H9 (cell line): ENCODE measurements at regions not wholly inside any gene's neighbourhood (a gene's known extent, or its start where the extent isn't known, plus 50 kb on each side); places are given as distances from the start of the nearest gene placed in this dataset.

Source experiments
- DNase-seq: peaks from one replicate; pipeline ENCODE4 v3.0.0-alpha.2; 2017
- H2AFZ ChIP-seq: one replicate; pipeline ENCODE4 v1.6.1; 2013; ENCODE audit warnings: mild to moderate bottlenecking, low read length, control low read depth, moderate library complexity
- H2AK5ac ChIP-seq: 2 replicates; pipeline ENCODE4 v1.6.1; 2013; ENCODE audit warnings: low read length, control low read depth, mixed read lengths; ENCODE audit not compliant: insufficient read length
- H2BK120ac ChIP-seq: one replicate; pipeline ENCODE4 v1.6.1; 2013; ENCODE audit warnings: low read depth, mild to moderate bottlenecking, low read length, control low read depth, inconsistent platforms; ENCODE audit not compliant: poor library complexity, severe bottlenecking
- H2BK12ac ChIP-seq: 2 replicates; pipeline ENCODE4 v1.6.1; 2013; ENCODE audit warnings: low read length, control low read depth, mixed read lengths, low read depth; ENCODE audit not compliant: insufficient read length
- H2BK15ac ChIP-seq: 2 replicates; pipeline ENCODE4 v1.6.1; 2013; ENCODE audit warnings: low read depth, low read length, control low read depth
- H2BK20ac ChIP-seq: one replicate; pipeline ENCODE4 v1.6.1; 2013; ENCODE audit warnings: low read depth, mild to moderate bottlenecking, low read length, control low read depth, inconsistent platforms; ENCODE audit not compliant: poor library complexity, severe bottlenecking
- H2BK5ac ChIP-seq: 2 replicates; pipeline ENCODE4 v1.6.1; 2013; ENCODE audit warnings: low read length, control low read depth, mixed read lengths; ENCODE audit not compliant: insufficient read length
- H3K14ac ChIP-seq: 2 replicates; pipeline ENCODE4 v1.6.1; 2013; ENCODE audit warnings: low read length, control low read depth; ENCODE audit not compliant: insufficient read depth
- H3K18ac ChIP-seq: 2 replicates; pipeline ENCODE4 v1.6.1; 2013; ENCODE audit warnings: low read depth, mild to moderate bottlenecking, mixed read lengths, low read length, control low read depth; ENCODE audit not compliant: insufficient read length
- H3K23ac ChIP-seq: 2 replicates; pipeline ENCODE4 v1.6.1; 2013; ENCODE audit warnings: low read length, control low read depth, mixed read lengths, low read depth; ENCODE audit not compliant: insufficient read length
- H3K23me2 ChIP-seq: 2 replicates; pipeline ENCODE4 v1.6.1; 2013; ENCODE audit warnings: low read depth, mild to moderate bottlenecking, mixed read lengths, low read length, control low read depth; ENCODE audit not compliant: insufficient read length, poor library complexity, severe bottlenecking
- H3K27ac ChIP-seq: 2 replicates; pipeline ENCODE4 v1.5.1; 2013; ENCODE audit warnings: low read length, control low read depth, mixed read lengths, low read depth; ENCODE audit not compliant: insufficient read length
- H3K27me3 ChIP-seq: 2 replicates; pipeline ENCODE4 v1.6.1; 2013; ENCODE audit warnings: low read length, control low read depth, inconsistent platforms; ENCODE audit not compliant: insufficient read depth
- H3K4ac ChIP-seq: 2 replicates; pipeline ENCODE4 v1.6.1; 2013; ENCODE audit warnings: low read depth, mild to moderate bottlenecking, control low read depth, inconsistent platforms, low read length, moderate library complexity
- H3K4me1 ChIP-seq: 2 replicates; pipeline ENCODE4 v1.6.1; 2013; ENCODE audit warnings: low read length, control low read depth, inconsistent platforms; ENCODE audit not compliant: insufficient read depth
- H3K4me2 ChIP-seq: 2 replicates; pipeline ENCODE4 v1.6.1; 2013; ENCODE audit warnings: low read length, control low read depth, mixed read lengths; ENCODE audit not compliant: insufficient read length, insufficient read depth
- H3K56ac ChIP-seq: 2 replicates; pipeline ENCODE4 v1.6.1; 2013; ENCODE audit warnings: low read depth, mild to moderate bottlenecking, mixed read lengths, low read length, control low read depth; ENCODE audit not compliant: insufficient read length
- H3K79me1 ChIP-seq: 2 replicates; pipeline ENCODE4 v1.6.1; 2013; ENCODE audit warnings: low read depth, mild to moderate bottlenecking, moderate library complexity, low read length, control low read depth, inconsistent platforms; ENCODE audit not compliant: insufficient read depth, poor library complexity, severe bottlenecking
- H3K79me2 ChIP-seq: 2 replicates; pipeline ENCODE4 v1.6.1; 2013; ENCODE audit warnings: low read length, control low read depth, inconsistent platforms; ENCODE audit not compliant: insufficient read depth
- H3K9ac ChIP-seq: 2 replicates; pipeline ENCODE4 v1.6.1; 2013; ENCODE audit warnings: low read length, control low read depth, mixed read lengths; ENCODE audit not compliant: insufficient read length; ENCODE audit errors: extremely low read depth
- H3K9me3 ChIP-seq: one replicate; pipeline ENCODE4 v1.6.1; 2013; ENCODE audit warnings: low read depth, low read length, inconsistent platforms; ENCODE audit not compliant: control insufficient read depth
- H3T11ph ChIP-seq: one replicate; pipeline ENCODE4 v1.6.1; 2013; ENCODE audit warnings: mild to moderate bottlenecking, low read length, control low read depth, inconsistent platforms
- H4K20me1 ChIP-seq: one replicate; pipeline ENCODE4 v1.6.1; 2013; ENCODE audit not compliant: control insufficient read depth, insufficient read length, insufficient read depth
- H4K5ac ChIP-seq: 2 replicates; pipeline ENCODE4 v1.6.1; 2013; ENCODE audit warnings: low read depth, mild to moderate bottlenecking, mixed read lengths, low read length, control low read depth; ENCODE audit not compliant: insufficient read length
- H4K8ac ChIP-seq: replicated peaks from 2 replicates; pipeline ENCODE4 v1.6.1; 2013; ENCODE audit warnings: low read length, control low read depth, mixed read lengths, low read depth; ENCODE audit not compliant: insufficient read length
- H4K91ac ChIP-seq: 2 replicates; pipeline ENCODE4 v1.6.1; 2013; ENCODE audit warnings: low read depth, mild to moderate bottlenecking, moderate library complexity, mixed read lengths, low read length, control low read depth; ENCODE audit not compliant: insufficient read length
- H3K27ac Mint-ChIP-seq, 3 experiments: 2 replicates in 2 of 3; 3 replicates in 1 of 3; pipeline ENCODE4 v1.8.0; 2020 to 2021; ENCODE audit warnings: mixed read lengths in 3 of 3, mild to moderate bottlenecking in 1 of 3, moderate library complexity in 1 of 3
- H3K27me3 Mint-ChIP-seq: 2 replicates; pipeline ENCODE4 v1.8.0; 2021; ENCODE audit warnings: low read depth, mild to moderate bottlenecking, moderate library complexity, mixed read lengths
- H3K36me3 Mint-ChIP-seq, 3 experiments: 2 replicates in 2 of 3; 3 replicates in 1 of 3; pipeline ENCODE4 v1.8.0; 2020 to 2021; ENCODE audit warnings: low read depth in 3 of 3, mixed read lengths in 3 of 3; ENCODE audit not compliant: insufficient read depth in 1 of 3
- H3K4me1 Mint-ChIP-seq, 2 experiments: 2 replicates each; pipeline ENCODE4 v1.8.0; 2020; ENCODE audit warnings: mixed read lengths in 2 of 2
- H3K4me3 Mint-ChIP-seq, 2 experiments: 2 replicates in 1 of 2; 3 replicates in 1 of 2; pipeline ENCODE4 v1.8.0; 2020 to 2021; ENCODE audit warnings: mild to moderate bottlenecking in 2 of 2, mixed read lengths in 2 of 2, moderate library complexity in 1 of 2
- H3K9me3 Mint-ChIP-seq, 2 experiments: 2 replicates in 1 of 2; 3 replicates in 1 of 2; pipeline ENCODE4 v1.8.0; 2020; ENCODE audit warnings: mild to moderate bottlenecking in 2 of 2, mixed read lengths in 2 of 2, moderate library complexity in 1 of 2
- CTCF ChIP-seq: fragments of 200-600 bp; sonication (generic); conservative IDR thresholded peaks from 3 replicates; pipeline ENCODE4 v1.8.0; 2021; ENCODE audit warnings: antibody characterized with exemption, mild to moderate bottlenecking
- WGBS: extraction: QIAGEN DNeasy Blood & Tissue Kit; methylation state at CpG from one replicate; pipeline ENCODE4 v1.1.7; 2013; ENCODE audit warnings: missing lambda C conversion rate, low lambda C conversion rate, mixed read lengths; ENCODE audit not compliant: insufficient read length; ENCODE audit errors: extremely low coverage; 5-methylcytosine and 5-hydroxymethylcytosine counted together

- no peak overlapping the region for H3K4me2 ChIP-seq
- Mint-ChIP-seq H3K4me1 (no peaks in the 10 kb centered on the region), H3K9me3 (peaks cover 4 to 6% of the 10 kb centered on the region in 2 experiments; a peak in 4 of 5 replicates), H3K36me3 (peaks cover 0 to 6% (median 3%) of the 10 kb centered on the region in 3 experiments; a peak in 6 of 7 replicates), H3K27me3 (no peaks in the 10 kb centered on the region), H3K27ac (no peak overlapping the region), H3K4me3 (no peak overlapping the region)
- no peak overlapping the region for H4K8ac ChIP-seq
- H3K79me2 ChIP-seq: no peaks in the 10 kb centered on the region
- H3K27ac ChIP-seq: no peak overlapping the region
- H2BK5ac ChIP-seq: no peak overlapping the region
- no peak overlapping the region for H2BK120ac ChIP-seq
- no peaks in the 10 kb centered on the region for H3K27me3 ChIP-seq
- WGBS: no CpG with 5 or more reads among the region's 5 CpGs
- H3K4me1 ChIP-seq: no peaks in the 10 kb centered on the region
- H3K14ac ChIP-seq: no peak overlapping the region
- TF ChIP-seq CTCF: no peak
- H2AFZ ChIP-seq: no peak overlapping the region
- H2BK15ac ChIP-seq: no peak overlapping the region
- no peak overlapping the region for H4K91ac ChIP-seq
- no peak overlapping the region for H2AK5ac ChIP-seq
- no peak overlapping the region for H3K4ac ChIP-seq
- H3K79me1 ChIP-seq: no peaks in the 10 kb centered on the region
- H3K23ac ChIP-seq: no peak overlapping the region
- H3K9me3 ChIP-seq: no peaks in the 10 kb centered on the region
- no peak overlapping the region for H3K9ac ChIP-seq
- H3K18ac ChIP-seq: no peak overlapping the region
- H2BK12ac ChIP-seq: no peak overlapping the region
- H2BK20ac ChIP-seq: no peak overlapping the region
- no peak for DNase-seq
- H3K23me2 ChIP-seq: no peaks in the 10 kb centered on the region
- no peaks in the 10 kb centered on the region for H4K20me1 ChIP-seq
- H3T11ph ChIP-seq: no peak overlapping the region
- no peak overlapping the region for H4K5ac ChIP-seq
- H3K56ac ChIP-seq: no peak overlapping the region
Observed at GRCh38 chr6:141035312-141036200, 1097.2 kb upstream of the GJE1 start.
